ENCODE measurements at regions not wholly inside any gene's neighbourhood (a gene's known extent, or its start where the extent isn't known, plus 50 kb on each side); places are given as distances from the start of the nearest gene placed in this dataset.

DNA sequence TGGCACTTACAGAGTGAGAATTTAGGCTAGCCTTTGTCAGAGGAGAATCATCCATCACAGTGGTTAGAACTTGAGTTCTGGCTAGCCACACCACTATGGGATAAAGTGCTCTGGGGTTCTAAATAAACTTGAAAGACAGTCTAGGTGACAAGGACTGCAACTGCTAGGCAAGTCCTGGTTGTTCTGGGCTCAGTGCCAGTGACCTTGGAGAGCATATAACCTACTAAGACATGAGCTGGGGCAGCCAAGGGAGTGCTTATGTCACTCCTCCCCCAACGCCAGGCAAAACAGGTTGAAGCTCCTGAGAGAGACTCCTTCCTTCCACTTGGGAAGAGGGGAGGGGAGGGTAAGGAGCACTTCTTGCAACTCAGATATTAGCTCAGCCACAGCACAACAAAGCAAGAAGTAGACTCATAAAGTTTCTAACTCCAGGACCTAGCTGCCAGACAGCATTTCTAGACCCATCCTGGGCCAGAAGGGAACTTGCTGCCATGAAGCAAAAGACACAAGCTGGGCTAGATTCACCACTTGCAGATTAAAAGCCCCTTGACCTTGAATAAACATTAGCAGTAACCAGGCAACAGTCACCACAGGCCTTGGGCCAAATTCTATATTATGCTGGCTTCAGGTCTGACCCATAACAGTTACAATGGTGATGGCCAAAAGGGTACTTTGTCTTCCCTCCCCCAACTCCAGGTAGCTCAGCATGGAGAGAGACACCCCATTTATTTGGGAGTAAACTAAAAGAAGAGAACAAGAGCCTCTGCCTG, 963.7 kb downstream of the PLOD2 start:
- TF ChIP-seq, protein P1, sequence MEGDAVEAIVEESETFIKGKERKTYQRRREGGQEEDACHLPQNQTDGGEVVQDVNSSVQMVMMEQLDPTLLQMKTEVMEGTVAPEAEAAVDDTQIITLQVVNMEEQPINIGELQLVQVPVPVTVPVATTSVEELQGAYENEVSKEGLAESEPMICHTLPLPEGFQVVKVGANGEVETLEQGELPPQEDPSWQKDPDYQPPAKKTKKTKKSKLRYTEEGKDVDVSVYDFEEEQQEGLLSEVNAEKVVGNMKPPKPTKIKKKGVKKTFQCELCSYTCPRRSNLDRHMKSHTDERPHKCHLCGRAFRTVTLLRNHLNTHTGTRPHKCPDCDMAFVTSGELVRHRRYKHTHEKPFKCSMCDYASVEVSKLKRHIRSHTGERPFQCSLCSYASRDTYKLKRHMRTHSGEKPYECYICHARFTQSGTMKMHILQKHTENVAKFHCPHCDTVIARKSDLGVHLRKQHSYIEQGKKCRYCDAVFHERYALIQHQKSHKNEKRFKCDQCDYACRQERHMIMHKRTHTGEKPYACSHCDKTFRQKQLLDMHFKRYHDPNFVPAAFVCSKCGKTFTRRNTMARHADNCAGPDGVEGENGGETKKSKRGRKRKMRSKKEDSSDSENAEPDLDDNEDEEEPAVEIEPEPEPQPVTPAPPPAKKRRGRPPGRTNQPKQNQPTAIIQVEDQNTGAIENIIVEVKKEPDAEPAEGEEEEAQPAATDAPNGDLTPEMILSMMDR (IDR thresholded peaks at IDR 0.05; ENCODE audit: low read depth, low read length, poor library complexity, severe bottlenecking) = no peak
- TF ChIP-seq EZH2phosphoT487 (IDR thresholded peaks at IDR 0.05; ENCODE audit: borderline replicate concordance, low read length) = no peak

Measured in DOHH2 (cell line).